Inflammatory macrophage treated with lipopolysaccharide for 4 hours (primary cell): ENCODE measurements at regions not wholly inside any gene's neighbourhood (a gene's known extent, or its start where the extent isn't known, plus 50 kb on each side); places are given as distances from the start of the nearest gene placed in this dataset.
A peak's percentile ranks its signal among the peaks of the same experiment; 100 is the strongest.
"Not testable (repeated sequence)": the region's sequence is repeated elsewhere in the genome, so short reads cannot be mapped to it uniquely, and the experiment has no call there.

ENCODE experiments used
- DNase-seq: peaks from one replicate; pipeline ENCODE4 v3.0.0-alpha.2; 2020

DNA sequence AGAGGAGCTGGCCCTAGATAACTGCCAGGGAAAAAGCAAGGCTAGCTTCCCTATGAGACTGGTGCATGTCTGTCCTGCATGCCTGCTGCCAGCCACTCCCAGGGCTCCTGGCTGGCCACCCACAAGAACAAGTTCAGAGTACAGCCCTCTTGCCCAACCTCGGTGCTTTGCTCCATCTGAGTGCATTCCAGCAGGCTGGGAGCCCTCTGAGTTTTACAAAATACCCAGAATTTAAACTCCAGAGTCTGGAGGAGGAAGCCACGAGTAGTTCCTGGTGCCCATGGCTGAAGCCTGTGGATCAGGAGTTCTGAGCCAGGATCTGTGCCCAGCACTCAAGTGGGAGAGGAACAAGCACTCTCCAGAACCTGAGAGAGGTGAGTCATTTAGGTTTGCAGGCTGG, 111.6 kb downstream of the MAGEE2 start:
- no peak for DNase-seq

- DNase-seq: no peak
Observed at GRCh38 chrX:75655627-75656026, 129.4 kb downstream of the MAGEE2 start.

DNA sequence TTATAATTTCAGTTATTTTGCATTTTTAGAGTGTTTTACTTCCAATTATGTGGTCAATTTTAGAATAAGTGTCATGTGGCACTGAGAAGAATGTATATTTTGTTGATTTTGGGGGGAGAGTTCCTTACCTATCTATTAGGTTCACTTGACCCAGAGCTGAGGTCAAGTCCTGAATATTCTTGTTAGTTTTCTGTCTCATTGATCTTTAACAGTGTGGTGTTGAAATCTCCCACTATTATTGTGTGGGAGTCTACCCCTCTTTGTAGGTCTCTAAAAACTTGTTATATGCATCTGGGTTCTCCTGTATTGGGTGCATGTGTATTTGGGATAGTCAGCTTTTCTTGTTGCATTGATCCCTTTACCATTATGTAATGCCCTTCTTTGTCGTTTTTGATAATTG, 127.0 kb upstream of the ZDHHC15 start:
- no peak for DNase-seq

GRCh38 chrX:75648803-75649588, 126.2 kb upstream of the ZDHHC15 start:
- DNase-seq: no peak

DNA sequence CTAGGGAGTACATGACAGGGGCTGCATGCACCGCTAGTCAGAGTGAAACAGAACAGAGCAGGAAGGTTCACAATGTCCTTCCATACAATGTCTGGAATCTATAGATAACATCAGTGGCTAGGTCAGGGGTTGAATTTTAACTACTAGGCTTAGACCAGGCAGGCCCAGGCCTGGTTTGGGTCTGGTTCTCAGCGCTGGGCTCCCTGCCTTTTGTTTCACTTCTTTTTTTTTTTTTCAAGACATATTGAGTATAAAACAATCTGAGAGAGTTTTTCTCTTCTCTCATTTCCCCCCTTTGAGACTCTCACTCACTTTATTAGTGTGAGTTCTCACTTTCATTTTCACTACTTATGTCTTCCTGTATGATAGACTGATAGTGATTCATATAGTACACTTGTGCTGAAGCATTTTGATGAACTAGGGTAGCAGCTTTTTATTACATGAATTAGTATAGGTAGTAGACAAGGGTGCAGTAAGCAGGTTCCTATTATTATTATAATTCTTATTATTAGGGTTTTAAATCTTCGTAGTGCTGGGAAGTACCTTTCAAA, 120.0 kb upstream of the ZDHHC15 start:
- DNase-seq: no peak

- no peak for DNase-seq
Observed at GRCh38 chrX:75638332-75638731, 115.5 kb upstream of the ZDHHC15 start.

GRCh38 chrX:75625232-75625631, 102.4 kb upstream of the ZDHHC15 start:
- DNase-seq: no peak

DNA sequence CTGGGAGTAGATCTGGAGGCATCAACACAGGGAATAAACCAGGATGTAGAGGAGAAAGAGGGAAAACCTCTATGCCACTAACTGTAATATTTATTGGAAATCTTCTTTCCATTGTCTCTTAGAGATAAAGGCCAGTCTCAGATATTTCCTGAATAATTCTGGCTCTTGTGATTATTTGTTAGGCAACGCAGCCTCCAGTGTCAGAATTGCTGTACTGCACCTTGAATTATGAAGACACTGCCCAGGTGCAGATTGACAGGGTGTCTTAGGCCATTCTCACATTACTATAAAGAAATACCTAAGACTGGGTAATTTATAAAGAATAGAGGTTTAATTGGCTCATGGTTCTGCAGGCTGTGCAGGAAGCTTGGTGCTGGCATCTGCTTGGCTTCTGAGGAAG, 100.7 kb upstream of the ZDHHC15 start:
- no peak for DNase-seq

- no peak for DNase-seq
Observed at GRCh38 chrX:75609406-75609805, 86.6 kb upstream of the ZDHHC15 start.

DNA sequence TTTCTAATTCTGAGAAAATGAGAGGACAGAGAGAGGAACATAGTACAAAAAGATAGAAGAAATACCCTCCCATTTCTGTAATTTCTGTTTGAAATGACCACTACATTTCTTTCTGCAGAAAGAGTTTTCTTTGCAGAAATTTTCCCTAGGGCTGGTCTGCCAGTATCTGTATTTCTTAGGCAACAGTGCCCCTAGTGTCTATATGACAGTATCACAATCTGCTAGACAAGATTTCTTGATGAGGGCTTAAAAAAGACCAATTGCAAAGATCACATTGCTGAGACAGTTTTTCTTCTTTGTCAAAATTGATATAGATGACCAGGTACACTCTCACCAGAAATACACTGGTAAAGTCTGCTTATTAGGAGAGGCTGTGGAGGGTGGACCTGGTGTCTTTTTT, 81.0 kb upstream of the ZDHHC15 start:
- peak; percentile 16 for DNase-seq

DNA sequence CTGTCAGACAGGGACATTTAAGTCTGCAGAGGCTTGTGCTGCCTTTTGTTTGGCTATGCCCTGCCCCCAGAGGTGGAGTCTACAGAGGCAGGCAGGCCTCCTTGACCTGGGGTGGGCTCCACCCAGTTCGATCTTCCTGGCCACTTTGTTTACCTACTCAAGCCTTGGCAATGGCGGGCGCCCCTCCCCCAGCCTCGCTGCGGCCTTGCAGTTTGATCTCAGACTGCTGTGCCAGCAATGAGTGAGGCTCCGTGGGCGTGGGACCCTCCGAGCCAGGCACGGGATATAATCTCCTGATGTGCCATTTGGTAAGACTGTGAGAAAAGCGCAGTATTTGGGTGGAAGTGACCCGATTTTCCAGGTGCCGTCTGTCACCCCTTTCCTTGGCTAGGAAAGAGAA, 79.2 kb upstream of the ZDHHC15 start:
- not testable (repeated sequence) for DNase-seq

GRCh38 chrX:75596178-75596577, 73.3 kb upstream of the ZDHHC15 start:
- DNase-seq: no peak

- not testable (repeated sequence) for DNase-seq
Observed at GRCh38 chrX:75593186-75593585, 70.3 kb upstream of the ZDHHC15 start.

GRCh38 chrX:75582511-75582910, 59.7 kb upstream of the ZDHHC15 start:
- DNase-seq: no peak
